SK-N-SH (cell line): ENCODE measurements at regions not wholly inside any gene's neighbourhood (a gene's known extent, or its start where the extent isn't known, plus 50 kb on each side); places are given as distances from the start of the nearest gene placed in this dataset.

Experiments used
- CTCF ChIA-PET: fragments of 300-600, 350-600 bp; formaldehyde crosslinking; extraction: SDS; loops from one replicate; lab custom pipeline; 2021; lab: Yijun Ruan, JAX
- POLR2A ChIA-PET: fragments of 350-600 bp; sonication (Branson Sonifier 250); formaldehyde crosslinking; extraction: SDS; loops from one replicate; lab custom pipeline; 2020; ENCODE audit warnings: antibody characterized with exemption, inconsistent platforms; lab: Yijun Ruan, JAX
- DNase-seq: peaks from one replicate; pipeline ENCODE4 v3.0.0; 2012
- H2AFZ ChIP-seq: fragments of 200-600 bp; sonication (generic); 2 replicates; pipeline ENCODE4 v1.8.1; 2016; ENCODE audit warnings: antibody characterized with exemption, mild to moderate bottlenecking, low read depth
- H3F3A ChIP-seq: fragments of 200-600 bp; sonication (generic); replicated peaks from 2 replicates; pipeline ENCODE3; 2016; ENCODE audit warnings: antibody characterized with exemption, mild to moderate bottlenecking; ENCODE audit not compliant: insufficient read depth
- H3K27ac ChIP-seq, 2 experiments: fragments of 200-500 bp in 1 of 2; fragments of 200-600 bp in 1 of 2; sonication (Bioruptor generic) in 1 of 2; sonication (generic), shearing (Covaris generic) in 1 of 2; 2 replicates each; pipeline versions ENCODE4 v1.5.1 to v1.6.1; 2014 to 2016; ENCODE audit warnings: low read depth in 2 of 2, inconsistent platforms in 1 of 2, low read length in 1 of 2, mild to moderate bottlenecking in 1 of 2, mixed read lengths in 1 of 2
- H3K27me3 ChIP-seq: fragments of 200-600 bp; sonication (generic), shearing (Covaris generic); 2 replicates; pipeline ENCODE4 v1.6.1; 2016; ENCODE audit warnings: mixed run types; ENCODE audit not compliant: insufficient read depth
- H3K36me3 ChIP-seq, 2 experiments: fragments of 200-500 bp in 1 of 2; fragments of 200-600 bp in 1 of 2; sonication (Bioruptor generic) in 1 of 2; sonication (generic) in 1 of 2; replicated peaks in 1 of 2; 2 replicates each; pipeline versions ENCODE3 to v1.5.1; 2014 to 2016; ENCODE audit warnings: low read length in 1 of 2, mild to moderate bottlenecking in 1 of 2; ENCODE audit not compliant: insufficient read depth in 2 of 2, control insufficient read depth in 1 of 2
- H3K4me1 ChIP-seq, 2 experiments: fragments of 200-500 bp in 1 of 2; fragments of 200-600 bp in 1 of 2; sonication (Bioruptor generic) in 1 of 2; sonication (generic), shearing (Covaris generic) in 1 of 2; 2 replicates each; pipeline versions ENCODE4 v1.5.1 to v1.6.1; 2014 to 2016; ENCODE audit warnings: low read depth in 1 of 2, low read length in 1 of 2, mixed run types in 1 of 2; ENCODE audit not compliant: insufficient read depth in 2 of 2, control insufficient read depth in 1 of 2
- H3K4me2 ChIP-seq: fragments of 200-600 bp; sonication (generic), shearing (Covaris generic); 2 replicates; pipeline ENCODE4 v1.6.1; 2017; ENCODE audit warnings: mixed run types
- H3K4me3 ChIP-seq, 2 experiments: fragments of 200-500 bp in 1 of 2; fragments of 200-600 bp in 1 of 2; sonication (Bioruptor generic) in 1 of 2; sonication (generic), shearing (Covaris generic) in 1 of 2; 2 replicates each; pipeline versions ENCODE4 v1.5.1 to v1.8.1; 2014 to 2016; ENCODE audit warnings: low read depth in 2 of 2, inconsistent platforms in 1 of 2, low read length in 1 of 2, mild to moderate bottlenecking in 1 of 2, mixed read lengths in 1 of 2, moderate library complexity in 1 of 2
- H3K79me2 ChIP-seq: fragments of 200-600 bp; sonication (generic); 2 replicates; pipeline ENCODE4 v1.8.1; 2017; ENCODE audit warnings: mild to moderate bottlenecking; ENCODE audit not compliant: insufficient read depth
- H3K9ac ChIP-seq: fragments of 200-600 bp; sonication (generic); 2 replicates; pipeline ENCODE4 v1.6.1; 2017; ENCODE audit warnings: mixed run types
- H3K9me2 ChIP-seq: fragments of 200-600 bp; sonication (generic); 2 replicates; pipeline ENCODE4 v1.6.1; 2017; ENCODE audit warnings: mixed run types
- H3K9me3 ChIP-seq: fragments of 200-600 bp; sonication (generic); 2 replicates; pipeline ENCODE4 v1.6.1; 2017; ENCODE audit warnings: mixed run types, mild to moderate bottlenecking, moderate library complexity
- H4K20me1 ChIP-seq: fragments of 200-600 bp; sonication (generic); 2 replicates; pipeline ENCODE4 v1.6.1; 2017; ENCODE audit warnings: mild to moderate bottlenecking, mixed run types; ENCODE audit not compliant: insufficient read depth
- EP300 ChIP-seq, 2 experiments: IDR thresholded peaks; 2 replicates each; pipeline versions ENCODE4 v1.4.0 to v1.6.1; 2012; ENCODE audit warnings: borderline replicate concordance in 1 of 2, low read depth in 1 of 2, low read length in 1 of 2
- EZH2phosphoT487 ChIP-seq: fragments of 200-600 bp; sonication (generic); IDR thresholded peaks from 2 replicates; pipeline ENCODE4 v1.6.1; 2017; ENCODE audit warnings: low read depth, mixed run types, mild to moderate bottlenecking, antibody characterized with exemption, moderate library complexity, borderline replicate concordance
- FOXJ3 ChIP-seq: sonication (generic); formaldehyde crosslinking; IDR thresholded peaks from 2 replicates; pipeline ENCODE4 v1.5.1; 2020; ENCODE audit warnings: mild to moderate bottlenecking, missing genetic modification reagents
- FOXM1 ChIP-seq: IDR thresholded peaks from 2 replicates; pipeline ENCODE4 v1.4.0; 2012; ENCODE audit warnings: low read depth, mild to moderate bottlenecking
- GABPA ChIP-seq: IDR thresholded peaks from 2 replicates; pipeline ENCODE4 v1.4.0; 2012; ENCODE audit warnings: low read depth, mild to moderate bottlenecking
- MEF2A ChIP-seq: IDR thresholded peaks from 2 replicates; pipeline ENCODE4 v1.4.0; 2012; ENCODE audit warnings: low read depth, borderline replicate concordance
- MXI1 ChIP-seq: IDR thresholded peaks from 2 replicates; pipeline ENCODE4 v1.6.1; 2012; ENCODE audit warnings: mild to moderate bottlenecking, low read depth, low read length, improper control_type of control experiment
- NFIC ChIP-seq: IDR thresholded peaks from 2 replicates; pipeline ENCODE4 v1.4.0; 2012; ENCODE audit warnings: borderline replicate concordance
- NRF1 ChIP-seq: IDR thresholded peaks from 2 replicates; pipeline ENCODE4 v1.6.1; 2012; ENCODE audit warnings: low read depth, mild to moderate bottlenecking, low read length
- RFX5 ChIP-seq: IDR thresholded peaks from 2 replicates; pipeline ENCODE4 v1.6.1; 2012; ENCODE audit warnings: mild to moderate bottlenecking, improper control_type of control experiment, low read length
- RXRA ChIP-seq: IDR thresholded peaks from 2 replicates; pipeline ENCODE4 v1.4.0; 2012; ENCODE audit warnings: low read depth, mild to moderate bottlenecking, borderline replicate concordance
- SMC3 ChIP-seq: IDR thresholded peaks from 2 replicates; pipeline ENCODE4 v1.6.1; 2012; ENCODE audit warnings: low read depth, low read length, improper control_type of control experiment
- TEAD4 ChIP-seq: IDR thresholded peaks from 2 replicates; pipeline ENCODE4 v1.4.0; 2012; ENCODE audit warnings: mild to moderate bottlenecking, borderline replicate concordance; ENCODE audit not compliant: insufficient read depth
- YY1 ChIP-seq: IDR thresholded peaks from 2 replicates; pipeline ENCODE4 v1.4.0; 2012; ENCODE audit warnings: low read depth, mild to moderate bottlenecking
- WGBS: methylation state at CpG from one replicate; pipeline ENCODE4 v1.1.6; 2017; ENCODE audit warnings: low lambda C conversion rate; 5-methylcytosine and 5-hydroxymethylcytosine counted together
- TF ChIP-seq, protein P1 (sequence below): IDR thresholded peaks from 2 replicates; pipeline ENCODE4 v1.6.1; 2012; ENCODE audit warnings: mild to moderate bottlenecking, low read depth, low read length, moderate library complexity
- TF ChIP-seq, protein P2 (sequence below): IDR thresholded peaks from 2 replicates; pipeline ENCODE4 v1.4.0; 2012; ENCODE audit warnings: low read depth, borderline replicate concordance
- TF ChIP-seq, protein P3 (sequence below): IDR thresholded peaks from 2 replicates; pipeline ENCODE4; 2012
- TF ChIP-seq, protein P4 (sequence below): fragments of 200-600 bp; sonication (generic); IDR thresholded peaks from 2 replicates; pipeline ENCODE4 v1.6.1; 2017; ENCODE audit warnings: antibody characterized with exemption, mild to moderate bottlenecking, moderate library complexity

DNA sequence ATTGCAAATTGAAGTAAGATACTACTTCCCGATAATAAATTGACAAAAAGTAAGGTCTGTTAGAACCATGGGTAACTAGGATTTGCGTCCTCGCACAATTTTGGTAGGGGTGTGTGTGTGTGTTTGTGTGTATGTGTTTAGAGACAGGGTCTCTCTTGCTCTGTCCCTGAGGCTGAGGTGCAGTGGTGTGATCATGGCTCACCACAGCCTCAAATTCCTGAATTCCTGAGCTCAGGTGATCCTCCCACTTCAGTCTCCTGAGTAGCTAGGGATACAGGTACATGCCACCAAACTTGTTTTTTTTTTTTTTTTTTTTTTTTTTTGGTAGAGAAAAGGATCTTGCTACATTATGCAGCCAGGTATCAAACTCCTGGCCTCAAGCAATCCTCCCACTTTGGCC, 209.2 kb upstream of the ESRRG start:
- POLR2A ChIA-PET: no interaction called here
- CTCF ChIA-PET: no interaction called here

More for the DNA sequence above, 209.2 kb upstream of the ESRRG start:
- no peak overlapping the region for H3K4me3 ChIP-seq
- TF ChIP-seq MXI1: no peak
- no peak for TF ChIP-seq GABPA
- TF ChIP-seq, protein P1, sequence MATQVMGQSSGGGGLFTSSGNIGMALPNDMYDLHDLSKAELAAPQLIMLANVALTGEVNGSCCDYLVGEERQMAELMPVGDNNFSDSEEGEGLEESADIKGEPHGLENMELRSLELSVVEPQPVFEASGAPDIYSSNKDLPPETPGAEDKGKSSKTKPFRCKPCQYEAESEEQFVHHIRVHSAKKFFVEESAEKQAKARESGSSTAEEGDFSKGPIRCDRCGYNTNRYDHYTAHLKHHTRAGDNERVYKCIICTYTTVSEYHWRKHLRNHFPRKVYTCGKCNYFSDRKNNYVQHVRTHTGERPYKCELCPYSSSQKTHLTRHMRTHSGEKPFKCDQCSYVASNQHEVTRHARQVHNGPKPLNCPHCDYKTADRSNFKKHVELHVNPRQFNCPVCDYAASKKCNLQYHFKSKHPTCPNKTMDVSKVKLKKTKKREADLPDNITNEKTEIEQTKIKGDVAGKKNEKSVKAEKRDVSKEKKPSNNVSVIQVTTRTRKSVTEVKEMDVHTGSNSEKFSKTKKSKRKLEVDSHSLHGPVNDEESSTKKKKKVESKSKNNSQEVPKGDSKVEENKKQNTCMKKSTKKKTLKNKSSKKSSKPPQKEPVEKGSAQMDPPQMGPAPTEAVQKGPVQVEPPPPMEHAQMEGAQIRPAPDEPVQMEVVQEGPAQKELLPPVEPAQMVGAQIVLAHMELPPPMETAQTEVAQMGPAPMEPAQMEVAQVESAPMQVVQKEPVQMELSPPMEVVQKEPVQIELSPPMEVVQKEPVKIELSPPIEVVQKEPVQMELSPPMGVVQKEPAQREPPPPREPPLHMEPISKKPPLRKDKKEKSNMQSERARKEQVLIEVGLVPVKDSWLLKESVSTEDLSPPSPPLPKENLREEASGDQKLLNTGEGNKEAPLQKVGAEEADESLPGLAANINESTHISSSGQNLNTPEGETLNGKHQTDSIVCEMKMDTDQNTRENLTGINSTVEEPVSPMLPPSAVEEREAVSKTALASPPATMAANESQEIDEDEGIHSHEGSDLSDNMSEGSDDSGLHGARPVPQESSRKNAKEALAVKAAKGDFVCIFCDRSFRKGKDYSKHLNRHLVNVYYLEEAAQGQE: no peak
- TF ChIP-seq, protein P2, sequence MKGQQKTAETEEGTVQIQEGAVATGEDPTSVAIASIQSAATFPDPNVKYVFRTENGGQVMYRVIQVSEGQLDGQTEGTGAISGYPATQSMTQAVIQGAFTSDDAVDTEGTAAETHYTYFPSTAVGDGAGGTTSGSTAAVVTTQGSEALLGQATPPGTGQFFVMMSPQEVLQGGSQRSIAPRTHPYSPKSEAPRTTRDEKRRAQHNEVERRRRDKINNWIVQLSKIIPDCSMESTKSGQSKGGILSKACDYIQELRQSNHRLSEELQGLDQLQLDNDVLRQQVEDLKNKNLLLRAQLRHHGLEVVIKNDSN: no peak
- TF ChIP-seq, protein P3, sequence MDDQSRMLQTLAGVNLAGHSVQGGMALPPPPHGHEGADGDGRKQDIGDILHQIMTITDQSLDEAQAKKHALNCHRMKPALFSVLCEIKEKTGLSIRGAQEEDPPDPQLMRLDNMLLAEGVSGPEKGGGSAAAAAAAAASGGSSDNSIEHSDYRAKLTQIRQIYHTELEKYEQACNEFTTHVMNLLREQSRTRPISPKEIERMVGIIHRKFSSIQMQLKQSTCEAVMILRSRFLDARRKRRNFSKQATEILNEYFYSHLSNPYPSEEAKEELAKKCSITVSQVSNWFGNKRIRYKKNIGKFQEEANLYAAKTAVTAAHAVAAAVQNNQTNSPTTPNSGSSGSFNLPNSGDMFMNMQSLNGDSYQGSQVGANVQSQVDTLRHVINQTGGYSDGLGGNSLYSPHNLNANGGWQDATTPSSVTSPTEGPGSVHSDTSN: no peak
- no peak for TF ChIP-seq NRF1
- no peak for TF ChIP-seq EZH2phosphoT487
- TF ChIP-seq TEAD4: no peak
- no peak for TF ChIP-seq YY1
- TF ChIP-seq MEF2A: no peak
- no peak for TF ChIP-seq RXRA
- no peak for TF ChIP-seq NFIC
- no peak for TF ChIP-seq RFX5
- TF ChIP-seq FOXJ3: no peak
- TF ChIP-seq, protein P4, sequence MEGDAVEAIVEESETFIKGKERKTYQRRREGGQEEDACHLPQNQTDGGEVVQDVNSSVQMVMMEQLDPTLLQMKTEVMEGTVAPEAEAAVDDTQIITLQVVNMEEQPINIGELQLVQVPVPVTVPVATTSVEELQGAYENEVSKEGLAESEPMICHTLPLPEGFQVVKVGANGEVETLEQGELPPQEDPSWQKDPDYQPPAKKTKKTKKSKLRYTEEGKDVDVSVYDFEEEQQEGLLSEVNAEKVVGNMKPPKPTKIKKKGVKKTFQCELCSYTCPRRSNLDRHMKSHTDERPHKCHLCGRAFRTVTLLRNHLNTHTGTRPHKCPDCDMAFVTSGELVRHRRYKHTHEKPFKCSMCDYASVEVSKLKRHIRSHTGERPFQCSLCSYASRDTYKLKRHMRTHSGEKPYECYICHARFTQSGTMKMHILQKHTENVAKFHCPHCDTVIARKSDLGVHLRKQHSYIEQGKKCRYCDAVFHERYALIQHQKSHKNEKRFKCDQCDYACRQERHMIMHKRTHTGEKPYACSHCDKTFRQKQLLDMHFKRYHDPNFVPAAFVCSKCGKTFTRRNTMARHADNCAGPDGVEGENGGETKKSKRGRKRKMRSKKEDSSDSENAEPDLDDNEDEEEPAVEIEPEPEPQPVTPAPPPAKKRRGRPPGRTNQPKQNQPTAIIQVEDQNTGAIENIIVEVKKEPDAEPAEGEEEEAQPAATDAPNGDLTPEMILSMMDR: no peak
- no peak for TF ChIP-seq SMC3
- no peak for TF ChIP-seq FOXM1
- TF ChIP-seq EP300 (IDR thresholded peaks at IDR 0.05; ENCODE audit: borderline replicate concordance in 1 of 2, low read depth in 1 of 2, low read length in 1 of 2): no peak
- H3F3A ChIP-seq: no peaks in the 10 kb centered on the region
- no peaks in the 10 kb centered on the region for H3K9me3 ChIP-seq
- no peaks in the 10 kb centered on the region for H4K20me1 ChIP-seq
- no peak for DNase-seq
- no peak overlapping the region for H3K27ac ChIP-seq
- H3K27me3 ChIP-seq: no peaks in the 10 kb centered on the region
- H3K36me3 ChIP-seq: no peaks in the 10 kb centered on the region
- no peaks in the 10 kb centered on the region for H3K9me2 ChIP-seq
- H3K79me2 ChIP-seq: no peaks in the 10 kb centered on the region
- no peak overlapping the region for H3K9ac ChIP-seq
- no peak overlapping the region for H2AFZ ChIP-seq
- H3K4me1 ChIP-seq: peaks cover 3 to 6% of the 10 kb centered on the region in 2 experiments; a peak in 1 of 4 replicates
- H3K4me2 ChIP-seq: no peak overlapping the region
- 90% methylated on average over 3 of the region's 3 CpGs for WGBS
